Muscle of back (tissue), 3 donors: ENCODE measurements at regions not wholly inside any gene's neighbourhood (a gene's known extent, or its start where the extent isn't known, plus 50 kb on each side); places are given as distances from the start of the nearest gene placed in this dataset.

Source experiments
- DNase-seq, 3 donors: peaks; one replicate each; pipeline versions ENCODE4 v3.0.0 to v3.0.0-alpha.2; 2013

GRCh38 chr20:10921491-10922010 lies 247.8 kb upstream of the JAG1 start:
- DNase-seq: no peak

- peak in 1 of 3 donors; percentile 43 for DNase-seq
Measured at GRCh38 chr20:10922506-10922905, 248.7 kb upstream of the JAG1 start.

DNA sequence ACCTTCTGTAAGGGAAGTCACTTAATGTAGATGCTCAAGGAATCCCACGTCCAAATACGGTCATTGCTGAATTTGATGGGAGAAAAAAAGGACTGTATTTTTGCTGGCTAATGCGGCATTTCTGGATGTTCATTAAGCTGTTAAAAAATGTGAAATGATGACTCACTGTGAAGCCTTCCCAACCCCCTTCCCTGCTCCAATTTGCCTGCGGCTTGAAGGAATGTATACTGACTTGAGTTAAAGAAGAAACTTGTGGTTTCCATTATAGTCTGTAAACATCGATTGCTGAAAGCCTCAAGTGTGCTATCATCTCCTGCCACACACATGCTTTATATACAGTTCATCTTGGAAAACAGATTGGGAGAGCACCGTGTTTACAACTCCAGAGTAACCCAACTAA lies 249.1 kb upstream of the JAG1 start:
- peak in 2 of 3 donors; percentile 71 to 92 for DNase-seq

DNA sequence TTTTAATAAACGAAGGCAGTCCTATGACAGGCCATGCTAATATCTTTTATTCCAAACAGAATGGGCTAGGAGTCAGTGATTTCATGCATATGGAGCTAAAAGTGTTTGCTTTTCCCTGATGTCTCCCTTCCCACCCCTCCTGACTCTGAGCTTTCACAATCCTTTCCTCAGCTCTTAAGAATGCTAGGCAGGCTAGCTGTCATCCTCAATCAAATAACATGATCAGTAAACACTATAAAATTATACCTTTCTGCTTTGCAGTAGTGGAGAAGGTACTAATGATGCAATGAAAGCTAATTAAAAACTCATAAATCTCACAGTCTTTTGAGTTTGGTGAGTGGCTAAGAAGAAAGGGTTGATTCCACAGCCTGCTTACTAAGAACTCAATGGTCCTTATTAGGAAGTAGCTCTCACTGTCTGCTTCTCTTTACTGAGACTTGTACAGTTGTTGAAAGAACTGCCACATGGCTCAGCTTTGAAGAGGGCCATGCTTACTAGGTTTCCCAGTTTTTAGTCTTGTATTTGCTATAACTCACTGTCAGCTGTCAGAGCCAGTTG lies 250.9 kb upstream of the JAG1 start:
- DNase-seq: peak in 1 of 3 donors; percentile 88

DNA sequence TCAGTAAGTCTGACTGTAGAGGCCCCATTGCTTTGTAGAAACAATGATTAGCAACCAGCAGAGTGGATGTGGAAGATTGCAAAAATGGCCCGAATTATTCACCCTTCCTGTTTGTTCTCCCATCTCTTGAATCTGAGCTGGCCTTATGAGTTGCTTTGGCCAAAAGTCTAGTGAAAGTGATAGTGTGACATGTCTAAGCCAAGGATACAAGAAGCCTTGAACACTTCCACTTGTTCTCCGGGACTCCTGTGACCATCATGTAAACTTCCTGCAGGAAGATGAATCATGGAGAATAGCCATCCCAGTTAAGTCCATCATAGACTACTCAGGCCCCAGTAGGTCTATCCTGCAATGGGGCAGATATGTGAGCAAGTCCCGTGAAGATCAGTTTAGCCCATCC lies 252.0 kb upstream of the JAG1 start:
- no peak for DNase-seq

GRCh38 chr20:10927011-10927583 lies 253.3 kb upstream of the JAG1 start:
- DNase-seq: no peak

DNA sequence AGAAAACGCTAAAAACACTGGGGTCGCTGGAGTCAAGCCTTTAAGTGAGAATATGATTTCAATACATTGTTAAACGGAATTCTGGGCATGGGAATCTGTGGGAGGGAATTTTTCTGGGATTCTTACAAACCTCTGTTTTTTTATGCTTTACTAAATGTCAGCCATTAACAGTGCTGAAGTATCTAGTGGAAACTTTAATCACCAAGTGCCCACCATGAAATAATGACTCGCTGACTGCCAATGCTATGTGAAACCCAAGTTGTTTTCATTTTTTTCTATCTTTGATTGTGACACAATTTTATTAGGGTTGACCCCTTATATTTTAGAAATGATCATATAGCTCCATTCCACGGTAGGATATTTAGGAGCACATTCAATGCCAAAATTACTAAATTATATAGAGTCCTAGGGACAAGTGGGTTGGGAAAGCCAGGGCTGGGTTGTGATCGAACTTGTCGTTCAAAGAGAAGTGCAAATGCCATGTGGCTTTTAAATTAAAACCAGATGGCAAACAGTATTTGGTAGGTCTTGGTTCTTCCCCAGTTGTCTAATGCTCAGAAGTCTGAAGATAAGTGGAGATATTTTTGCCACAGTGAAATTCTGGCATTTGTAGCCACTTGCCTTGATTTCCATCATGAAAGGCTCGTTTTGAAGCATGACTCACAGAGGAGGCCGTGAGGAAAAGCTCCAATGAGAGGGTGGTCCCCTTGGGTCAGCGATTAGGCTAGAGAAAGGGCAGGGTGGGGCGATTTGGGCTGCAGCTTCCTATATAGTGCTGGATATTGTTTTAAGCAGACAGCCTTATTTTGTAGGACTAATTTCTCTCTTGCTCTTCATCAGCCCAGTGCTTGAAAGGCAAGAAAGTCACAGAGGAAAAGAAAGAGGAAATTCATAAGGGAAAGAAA lies 254.4 kb upstream of the JAG1 start:
- DNase-seq: peak in 1 of 3 donors; percentile 26

DNA sequence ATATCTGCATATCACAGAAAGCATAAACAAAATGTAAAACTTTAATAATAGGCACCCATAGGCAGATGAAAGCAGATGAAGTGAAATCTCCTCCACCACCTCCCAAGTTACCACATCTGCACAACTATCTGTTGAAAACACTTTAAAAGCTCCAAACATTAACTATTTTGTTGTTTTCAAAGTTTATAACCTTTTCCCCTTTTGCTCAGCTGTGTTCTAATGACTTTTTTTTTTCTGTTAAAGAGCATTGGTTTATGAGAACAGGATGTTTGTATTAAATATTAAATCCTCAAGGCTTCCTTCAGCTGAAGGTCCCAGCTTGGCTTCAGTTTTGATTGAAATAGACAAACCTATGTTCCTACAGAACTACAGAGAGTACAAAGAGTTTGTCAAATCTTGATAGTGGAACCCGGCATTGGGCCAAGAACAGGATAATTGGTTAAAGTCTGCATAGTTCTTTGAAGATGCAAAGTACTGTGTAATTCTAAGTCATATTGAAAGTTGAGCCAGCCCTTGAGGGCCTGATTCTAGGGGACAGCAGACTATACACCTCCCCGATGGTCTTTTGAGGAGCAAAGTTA lies 255.1 kb upstream of the JAG1 start:
- no peak for DNase-seq

DNA sequence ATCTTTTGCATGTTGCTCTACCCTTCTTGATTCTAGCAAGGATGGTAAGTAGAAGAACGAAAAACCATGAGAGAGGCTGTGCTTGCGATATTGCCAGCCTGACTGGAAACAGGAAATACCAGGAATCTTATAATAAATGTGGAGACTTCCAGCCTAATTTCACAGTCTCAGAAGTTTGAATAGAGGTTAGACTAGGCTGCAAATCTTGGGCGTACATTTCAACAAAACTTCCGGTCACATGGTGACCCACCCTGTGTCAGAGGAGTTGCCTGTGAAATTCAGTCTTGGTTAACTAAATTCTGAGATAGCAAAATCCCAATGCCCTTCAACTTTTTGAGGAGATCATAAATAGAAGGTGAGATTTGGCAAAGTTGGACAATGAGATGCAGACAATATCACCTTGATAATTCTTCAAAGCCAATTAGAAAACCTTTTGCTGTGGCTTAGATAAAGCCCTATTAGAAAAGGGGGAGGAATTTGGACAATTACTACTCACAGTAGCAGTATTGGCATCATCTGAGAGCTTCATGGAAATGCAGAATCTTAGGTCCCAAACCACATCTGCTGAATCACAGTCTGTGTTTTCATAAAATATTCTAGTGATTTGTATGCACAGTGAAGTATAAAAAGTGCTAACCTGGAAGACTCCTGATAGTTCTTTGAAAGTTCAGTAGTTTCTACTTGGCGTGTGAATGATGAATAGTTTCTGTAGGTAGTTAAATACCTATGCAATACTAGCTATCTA lies 262.0 kb upstream of the JAG1 start:
- DNase-seq: no peak

- no peak for DNase-seq
Measured at GRCh38 chr20:10936786-10937185, 263.0 kb upstream of the JAG1 start.

GRCh38 chr20:10939331-10939941 lies 265.6 kb upstream of the JAG1 start:
- DNase-seq: no peak

DNA sequence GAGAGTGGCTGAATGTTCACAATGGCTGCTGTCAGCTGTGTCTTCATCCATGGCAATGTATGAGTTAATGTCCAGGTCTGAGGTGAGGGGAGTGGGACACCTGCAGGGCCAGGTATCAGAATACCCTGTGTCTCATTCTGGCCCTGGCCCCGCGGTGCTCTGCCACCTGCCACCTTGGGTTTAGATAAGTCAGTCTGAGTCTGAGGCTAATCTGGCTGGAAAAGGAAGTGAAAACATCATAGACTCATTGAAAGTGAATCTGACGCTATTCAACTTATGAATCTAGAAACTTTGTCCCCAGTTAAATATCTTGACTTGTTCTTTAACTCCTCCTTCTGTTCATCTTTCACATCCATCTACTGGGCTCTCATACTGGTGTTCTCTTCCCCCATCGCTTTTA lies 267.1 kb upstream of the JAG1 start:
- DNase-seq: no peak

- DNase-seq: no peak
Measured at GRCh38 chr20:10943686-10944265, 270.0 kb upstream of the JAG1 start.

DNA sequence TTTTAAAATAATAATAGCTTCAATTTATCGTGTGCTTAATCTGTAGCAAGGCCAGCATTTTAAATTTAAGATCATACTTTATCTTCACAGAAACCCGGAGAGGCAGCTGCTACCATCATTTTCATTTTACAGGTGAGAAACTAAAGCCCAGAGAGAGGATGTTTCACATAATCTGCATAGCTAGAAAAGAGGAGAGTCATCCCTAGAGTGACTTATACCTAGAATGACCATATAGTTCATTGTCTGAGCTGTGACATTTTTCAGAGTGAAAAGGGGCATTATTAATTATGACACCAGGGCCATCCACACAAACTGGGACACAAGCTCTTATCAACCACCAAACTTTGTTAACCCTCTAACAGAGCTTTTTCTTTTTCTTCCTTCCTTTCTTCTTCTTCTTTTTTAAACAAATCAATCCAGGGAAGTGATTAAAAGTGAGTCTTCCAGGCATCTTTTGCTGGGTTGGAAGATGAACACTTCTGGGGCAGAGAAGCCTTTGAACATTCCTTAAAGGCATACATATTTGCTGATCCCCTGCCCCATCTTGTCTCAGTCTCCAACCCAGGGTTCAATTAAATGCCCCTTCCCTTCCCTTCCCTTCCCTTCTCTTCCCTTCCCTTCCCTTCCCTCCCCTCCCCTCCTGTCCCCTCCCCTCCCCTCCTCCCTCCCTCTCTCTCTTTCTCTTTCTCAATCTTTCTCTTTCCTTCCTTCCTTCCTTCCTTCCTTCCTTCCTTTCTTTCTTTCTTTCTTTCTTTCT lies 272.5 kb upstream of the JAG1 start:
- no peak for DNase-seq

- DNase-seq: no peak
Measured at GRCh38 chr20:10947726-10948125, 273.9 kb upstream of the JAG1 start.

GRCh38 chr20:10949930-10950783 lies 276.4 kb upstream of the JAG1 start:
- DNase-seq: no peak

DNA sequence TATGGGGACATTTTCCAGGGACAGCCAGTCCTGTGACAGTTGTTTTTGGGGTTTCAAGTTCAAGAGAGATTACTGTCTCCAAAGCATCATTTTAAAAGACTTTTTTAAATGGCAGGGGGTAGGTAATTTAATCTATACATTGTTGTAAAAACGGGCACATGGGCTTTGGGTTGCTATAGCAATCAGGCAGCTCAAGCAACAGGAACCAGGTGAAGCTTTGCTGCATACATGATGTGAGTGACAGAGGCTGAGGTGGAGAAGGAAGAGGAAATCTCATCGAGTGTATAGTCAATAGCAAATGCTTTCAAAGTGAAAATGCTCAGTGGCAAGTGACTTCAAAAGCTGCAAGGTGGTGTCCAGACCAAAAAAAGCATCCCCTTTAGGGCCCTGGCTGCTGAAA lies 277.4 kb upstream of the JAG1 start:
- DNase-seq: no peak

DNA sequence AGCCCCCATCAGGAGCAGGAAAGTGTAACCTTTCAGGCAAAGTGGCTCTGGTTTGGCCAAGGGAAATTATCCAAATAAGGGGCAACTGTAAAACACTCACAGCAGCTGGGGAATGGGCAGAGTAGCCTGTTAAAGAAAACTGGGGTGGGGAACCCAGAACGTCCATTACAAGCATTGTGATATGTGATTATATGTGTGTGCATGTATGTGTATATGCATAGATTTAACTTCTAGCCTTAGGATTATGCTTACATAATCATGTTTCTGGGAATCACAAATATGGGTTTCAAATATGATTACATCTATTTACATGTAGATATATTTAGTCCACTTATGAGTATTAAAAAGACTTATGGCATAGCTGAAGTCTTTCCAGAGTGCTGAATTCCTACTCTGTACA lies 278.1 kb upstream of the JAG1 start:
- DNase-seq: no peak

DNA sequence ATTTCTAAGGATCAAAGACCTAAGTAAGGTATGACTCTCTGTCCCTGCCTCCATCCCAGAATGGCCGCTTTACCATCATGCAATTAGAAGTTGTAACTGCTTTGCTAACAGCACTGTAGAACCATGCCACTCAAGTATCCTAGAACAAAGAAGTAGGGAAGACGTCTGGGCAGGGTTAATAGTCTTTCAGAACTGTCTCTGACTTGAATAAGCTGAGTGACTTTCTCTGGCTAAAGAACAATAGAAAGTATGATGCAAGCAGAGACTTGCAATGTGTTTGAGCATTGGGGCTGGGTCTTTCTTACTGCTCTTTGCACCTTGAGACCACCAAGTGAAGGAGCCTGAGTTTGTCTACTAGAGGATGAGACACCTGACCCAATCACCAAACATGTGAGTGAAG lies 279.6 kb upstream of the JAG1 start:
- no peak for DNase-seq
